ENCODE measurements at regions not wholly inside any gene's neighbourhood (a gene's known extent, or its start where the extent isn't known, plus 50 kb on each side); places are given as distances from the start of the nearest gene placed in this dataset.

DNA sequence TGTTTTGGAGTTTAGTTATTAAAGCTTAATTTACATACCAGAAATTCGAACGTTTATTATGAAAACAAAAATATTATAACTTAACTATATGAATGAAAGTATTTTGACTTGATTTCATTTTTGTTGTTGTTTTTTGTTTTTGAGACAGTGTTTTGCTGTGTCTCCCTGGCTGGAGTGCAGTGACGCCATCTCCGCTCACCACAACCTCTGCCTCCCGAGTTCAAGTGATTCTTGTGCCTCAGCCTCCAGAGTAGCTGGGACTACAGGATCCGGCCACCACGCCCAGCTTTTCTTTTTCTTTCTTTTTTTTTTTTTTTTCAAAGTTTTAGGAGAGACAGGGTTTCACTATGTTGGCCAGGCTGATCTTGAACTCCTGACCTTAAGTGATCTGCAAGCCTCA lies 392.6 kb downstream of the PCDH17 start:
- no peak for DNase-seq
- Histone ChIP-seq H3K36me3 (no peaks in the 10 kb centered on the region), H3K27me3 (no peaks in the 10 kb centered on the region), H3K4me3 (no peak overlapping the region), H3K4me1 (ENCODE audit: insufficient read depth) (no peaks in the 10 kb centered on the region), H3K27ac (no peak overlapping the region), H3K9me3 (no peaks in the 10 kb centered on the region)
- WGBS, 3 donors = 67 to 78% (median 68%) methylated on average over 7 of the region's 7 CpGs
- TF ChIP-seq EP300 (IDR thresholded peaks at IDR 0.05) = no peak
- TF ChIP-seq POLR2A (IDR thresholded peaks at IDR 0.05) = no peak
- TF ChIP-seq, protein P1, sequence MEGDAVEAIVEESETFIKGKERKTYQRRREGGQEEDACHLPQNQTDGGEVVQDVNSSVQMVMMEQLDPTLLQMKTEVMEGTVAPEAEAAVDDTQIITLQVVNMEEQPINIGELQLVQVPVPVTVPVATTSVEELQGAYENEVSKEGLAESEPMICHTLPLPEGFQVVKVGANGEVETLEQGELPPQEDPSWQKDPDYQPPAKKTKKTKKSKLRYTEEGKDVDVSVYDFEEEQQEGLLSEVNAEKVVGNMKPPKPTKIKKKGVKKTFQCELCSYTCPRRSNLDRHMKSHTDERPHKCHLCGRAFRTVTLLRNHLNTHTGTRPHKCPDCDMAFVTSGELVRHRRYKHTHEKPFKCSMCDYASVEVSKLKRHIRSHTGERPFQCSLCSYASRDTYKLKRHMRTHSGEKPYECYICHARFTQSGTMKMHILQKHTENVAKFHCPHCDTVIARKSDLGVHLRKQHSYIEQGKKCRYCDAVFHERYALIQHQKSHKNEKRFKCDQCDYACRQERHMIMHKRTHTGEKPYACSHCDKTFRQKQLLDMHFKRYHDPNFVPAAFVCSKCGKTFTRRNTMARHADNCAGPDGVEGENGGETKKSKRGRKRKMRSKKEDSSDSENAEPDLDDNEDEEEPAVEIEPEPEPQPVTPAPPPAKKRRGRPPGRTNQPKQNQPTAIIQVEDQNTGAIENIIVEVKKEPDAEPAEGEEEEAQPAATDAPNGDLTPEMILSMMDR (IDR thresholded peaks at IDR 0.05) = no peak
- intact Hi-C loops (cut with DNase I) = no loop called here

DNA sequence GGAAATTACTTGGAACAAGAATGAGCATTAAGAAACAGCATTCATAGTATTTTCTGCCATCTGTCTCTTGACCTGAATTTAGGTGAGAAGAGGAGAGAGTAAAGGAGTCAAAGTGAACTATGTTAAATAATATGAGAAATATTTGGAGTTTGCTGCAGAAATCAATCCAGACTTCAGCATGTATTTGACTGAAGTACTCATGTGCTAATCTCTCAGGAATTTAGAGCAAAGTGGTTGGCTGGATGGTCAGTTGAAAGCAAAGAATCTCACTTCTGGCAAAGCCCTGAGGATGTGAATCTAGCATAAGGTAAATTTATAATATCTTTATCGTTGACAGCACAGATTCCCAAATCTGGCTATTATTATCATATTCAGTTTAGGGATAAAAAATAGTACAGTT lies 394.3 kb downstream of the PCDH17 start:
- no peak overlapping the region for H3K4me3 ChIP-seq
- 40 to 49% (median 42%) methylated on average over 1 of the region's 1 CpG for WGBS, 3 donors
- H3K9me3 ChIP-seq = no peaks in the 10 kb centered on the region
- intact Hi-C loops (cut with DNase I) = no loop called here
- H3K27me3 ChIP-seq = no peaks in the 10 kb centered on the region
- no peak for TF ChIP-seq EP300 (IDR thresholded peaks at IDR 0.05)
- TF ChIP-seq, protein P1 (IDR thresholded peaks at IDR 0.05) = no peak
- no peak for TF ChIP-seq POLR2A (IDR thresholded peaks at IDR 0.05)
- H3K36me3 ChIP-seq = no peaks in the 10 kb centered on the region
- no peaks in the 10 kb centered on the region for H3K4me1 ChIP-seq (ENCODE audit: insufficient read depth)
- no peak for DNase-seq
- H3K27ac ChIP-seq = no peak overlapping the region

DNA sequence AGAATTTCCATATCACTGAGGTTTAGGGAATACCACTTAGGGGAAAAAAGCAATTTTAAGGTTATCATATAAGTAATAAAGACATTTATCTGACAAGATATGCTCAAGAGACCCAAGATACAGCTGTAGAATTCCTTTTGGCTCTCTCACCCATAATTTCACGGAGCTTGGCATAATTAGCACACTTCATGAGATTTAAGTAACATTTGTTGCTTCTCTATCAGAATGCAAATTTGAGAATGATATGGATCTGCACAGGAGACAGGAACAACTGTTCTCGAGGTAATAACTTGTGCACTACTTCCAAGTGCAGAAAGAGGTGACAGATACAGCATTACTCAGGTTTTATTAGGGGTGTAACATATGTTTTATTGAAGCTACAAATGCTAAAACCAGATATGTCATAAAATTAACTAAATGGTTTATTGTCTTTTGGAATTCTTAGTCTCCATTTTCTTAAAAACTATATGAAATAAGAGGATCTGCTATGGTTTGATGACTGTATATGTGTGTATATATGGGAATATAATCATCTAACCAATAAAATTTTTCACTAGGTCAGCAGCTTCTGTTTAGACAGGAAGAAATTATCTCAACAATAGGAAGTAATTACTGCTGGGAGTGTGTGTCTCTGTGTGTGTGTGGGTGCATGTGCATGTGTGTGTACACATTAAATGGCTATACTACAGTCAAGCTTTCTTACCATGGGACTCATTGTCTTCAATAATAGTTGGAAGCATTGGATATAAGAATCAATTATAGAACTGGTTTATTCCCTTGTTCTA lies 401.3 kb downstream of the PCDH17 start:
- 31 to 52% (median 45%) methylated on average over 2 of the region's 2 CpGs for WGBS, 3 donors
- DNase-seq = no peak
- Histone ChIP-seq H3K4me1 (ENCODE audit: insufficient read depth) (no peaks in the 10 kb centered on the region), H3K9me3 (no peaks in the 10 kb centered on the region), H3K4me3 (no peak overlapping the region), H3K27ac (no peak overlapping the region), H3K36me3 (no peaks in the 10 kb centered on the region), H3K27me3 (no peaks in the 10 kb centered on the region)
- intact Hi-C loops (cut with DNase I) = no loop called here
- TF ChIP-seq, protein P1 (IDR thresholded peaks at IDR 0.05) = no peak
- TF ChIP-seq POLR2A (IDR thresholded peaks at IDR 0.05) (no peak), EP300 (IDR thresholded peaks at IDR 0.05) (no peak)

DNA sequence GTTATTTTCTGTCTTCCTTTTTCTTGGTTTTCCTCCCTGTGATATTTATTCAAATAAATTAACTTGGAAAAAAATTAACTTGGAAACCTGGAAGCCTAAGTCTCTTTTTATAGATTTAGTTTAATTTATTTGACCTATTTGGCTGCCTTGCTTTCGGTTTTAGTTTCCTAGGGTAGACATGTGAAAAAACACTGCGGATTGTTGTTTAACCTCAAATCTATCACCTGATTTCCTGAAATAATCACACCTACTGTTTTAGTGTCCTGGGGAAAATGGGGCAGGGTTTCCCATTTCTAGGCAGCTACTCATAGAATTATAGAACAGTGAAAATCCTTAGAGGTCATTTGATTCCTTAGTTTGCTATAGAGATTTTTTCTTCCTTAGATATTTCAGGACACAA lies 412.4 kb downstream of the PCDH17 start:
- WGBS, 3 donors = 52 to 72% (median 54%) methylated on average over 2 of the region's 2 CpGs

More for the DNA sequence above, 412.4 kb downstream of the PCDH17 start:
- Histone ChIP-seq H3K9me3 (no peaks in the 10 kb centered on the region), H3K4me3 (no peak overlapping the region), H3K36me3 (no peaks in the 10 kb centered on the region), H3K27ac (no peak overlapping the region), H3K27me3 (no peaks in the 10 kb centered on the region), H3K4me1 (ENCODE audit: insufficient read depth) (no peaks in the 10 kb centered on the region)
- no peak for DNase-seq
- intact Hi-C loops (cut with DNase I) = no loop called here
- TF ChIP-seq, protein P1 (IDR thresholded peaks at IDR 0.05) = no peak
- TF ChIP-seq POLR2A (IDR thresholded peaks at IDR 0.05) (no peak), EP300 (IDR thresholded peaks at IDR 0.05) (no peak)
